B cell (primary cell): ENCODE measurements at regions not wholly inside any gene's neighbourhood (a gene's known extent, or its start where the extent isn't known, plus 50 kb on each side); places are given as distances from the start of the nearest gene placed in this dataset.

Experiments
- EZH2 ChIP-seq: IDR thresholded peaks from 2 replicates; pipeline ENCODE4 v1.6.1; 2012; ENCODE audit warnings: borderline replicate concordance, low read depth, mild to moderate bottlenecking, moderate library complexity, low read length; ENCODE audit not compliant: insufficient read depth, poor library complexity, severe bottlenecking
- TF ChIP-seq, protein P1 (sequence below): fragments of 200-600 bp; IDR thresholded peaks from one replicate; pipeline ENCODE4 v1.8.0; 2022; ENCODE audit warnings: antibody characterized with exemption, mild to moderate bottlenecking

DNA sequence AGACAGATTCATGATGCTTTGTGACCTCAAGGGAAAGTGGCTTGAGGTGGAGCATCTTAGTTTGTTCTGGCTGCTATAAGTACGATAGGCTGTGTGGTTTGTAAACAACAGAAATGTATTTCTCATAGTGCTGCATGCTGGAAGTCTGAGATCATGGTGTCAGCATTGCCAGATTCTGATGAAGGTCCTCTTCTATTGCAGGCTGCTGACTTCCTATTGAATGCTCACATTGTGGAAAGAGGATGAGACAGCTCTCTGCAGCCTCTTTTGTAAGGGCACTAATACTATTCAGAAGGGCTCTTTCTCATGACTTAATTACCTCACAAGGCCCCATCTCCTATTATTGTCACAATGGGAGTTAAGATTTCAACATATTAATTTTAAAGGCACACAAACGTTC is 1674.0 kb upstream of the PCDH7 start:
- no peak for TF ChIP-seq EZH2
- TF ChIP-seq, protein P1, sequence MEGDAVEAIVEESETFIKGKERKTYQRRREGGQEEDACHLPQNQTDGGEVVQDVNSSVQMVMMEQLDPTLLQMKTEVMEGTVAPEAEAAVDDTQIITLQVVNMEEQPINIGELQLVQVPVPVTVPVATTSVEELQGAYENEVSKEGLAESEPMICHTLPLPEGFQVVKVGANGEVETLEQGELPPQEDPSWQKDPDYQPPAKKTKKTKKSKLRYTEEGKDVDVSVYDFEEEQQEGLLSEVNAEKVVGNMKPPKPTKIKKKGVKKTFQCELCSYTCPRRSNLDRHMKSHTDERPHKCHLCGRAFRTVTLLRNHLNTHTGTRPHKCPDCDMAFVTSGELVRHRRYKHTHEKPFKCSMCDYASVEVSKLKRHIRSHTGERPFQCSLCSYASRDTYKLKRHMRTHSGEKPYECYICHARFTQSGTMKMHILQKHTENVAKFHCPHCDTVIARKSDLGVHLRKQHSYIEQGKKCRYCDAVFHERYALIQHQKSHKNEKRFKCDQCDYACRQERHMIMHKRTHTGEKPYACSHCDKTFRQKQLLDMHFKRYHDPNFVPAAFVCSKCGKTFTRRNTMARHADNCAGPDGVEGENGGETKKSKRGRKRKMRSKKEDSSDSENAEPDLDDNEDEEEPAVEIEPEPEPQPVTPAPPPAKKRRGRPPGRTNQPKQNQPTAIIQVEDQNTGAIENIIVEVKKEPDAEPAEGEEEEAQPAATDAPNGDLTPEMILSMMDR, result no peak
